ENCODE measurements at regions not wholly inside any gene's neighbourhood (a gene's known extent, or its start where the extent isn't known, plus 50 kb on each side); places are given as distances from the start of the nearest gene placed in this dataset.
A peak's percentile ranks its signal among the peaks of the same experiment; 100 is the strongest.

DNA sequence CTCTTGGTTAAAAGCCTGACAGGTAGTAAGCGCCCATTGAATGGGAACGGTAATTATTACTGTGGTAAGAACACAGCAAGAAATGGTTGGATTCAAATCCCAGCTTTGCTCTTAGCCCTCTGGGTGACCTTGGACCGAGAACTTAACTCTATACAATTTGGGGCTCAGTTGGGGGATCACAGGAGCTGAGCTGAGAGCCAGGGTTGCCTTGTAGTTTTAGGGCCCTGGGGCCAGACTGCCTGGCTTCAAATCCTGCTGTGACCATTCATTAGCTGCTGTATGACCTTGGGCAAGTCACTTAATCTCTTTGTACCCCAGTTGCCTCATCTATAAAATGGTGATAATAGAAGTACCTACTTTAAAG lies 87.4 kb upstream of the SH3PXD2B start (continued):
- TF ChIP-seq, protein P1, sequence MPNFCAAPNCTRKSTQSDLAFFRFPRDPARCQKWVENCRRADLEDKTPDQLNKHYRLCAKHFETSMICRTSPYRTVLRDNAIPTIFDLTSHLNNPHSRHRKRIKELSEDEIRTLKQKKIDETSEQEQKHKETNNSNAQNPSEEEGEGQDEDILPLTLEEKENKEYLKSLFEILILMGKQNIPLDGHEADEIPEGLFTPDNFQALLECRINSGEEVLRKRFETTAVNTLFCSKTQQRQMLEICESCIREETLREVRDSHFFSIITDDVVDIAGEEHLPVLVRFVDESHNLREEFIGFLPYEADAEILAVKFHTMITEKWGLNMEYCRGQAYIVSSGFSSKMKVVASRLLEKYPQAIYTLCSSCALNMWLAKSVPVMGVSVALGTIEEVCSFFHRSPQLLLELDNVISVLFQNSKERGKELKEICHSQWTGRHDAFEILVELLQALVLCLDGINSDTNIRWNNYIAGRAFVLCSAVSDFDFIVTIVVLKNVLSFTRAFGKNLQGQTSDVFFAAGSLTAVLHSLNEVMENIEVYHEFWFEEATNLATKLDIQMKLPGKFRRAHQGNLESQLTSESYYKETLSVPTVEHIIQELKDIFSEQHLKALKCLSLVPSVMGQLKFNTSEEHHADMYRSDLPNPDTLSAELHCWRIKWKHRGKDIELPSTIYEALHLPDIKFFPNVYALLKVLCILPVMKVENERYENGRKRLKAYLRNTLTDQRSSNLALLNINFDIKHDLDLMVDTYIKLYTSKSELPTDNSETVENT (CRISPR knock-in tag; IDR thresholded peaks at IDR 0.05) = no peak
- TF ChIP-seq RFX5 (IDR thresholded peaks at IDR 0.05; ENCODE audit: low read depth, low read length) = no peak

DNA sequence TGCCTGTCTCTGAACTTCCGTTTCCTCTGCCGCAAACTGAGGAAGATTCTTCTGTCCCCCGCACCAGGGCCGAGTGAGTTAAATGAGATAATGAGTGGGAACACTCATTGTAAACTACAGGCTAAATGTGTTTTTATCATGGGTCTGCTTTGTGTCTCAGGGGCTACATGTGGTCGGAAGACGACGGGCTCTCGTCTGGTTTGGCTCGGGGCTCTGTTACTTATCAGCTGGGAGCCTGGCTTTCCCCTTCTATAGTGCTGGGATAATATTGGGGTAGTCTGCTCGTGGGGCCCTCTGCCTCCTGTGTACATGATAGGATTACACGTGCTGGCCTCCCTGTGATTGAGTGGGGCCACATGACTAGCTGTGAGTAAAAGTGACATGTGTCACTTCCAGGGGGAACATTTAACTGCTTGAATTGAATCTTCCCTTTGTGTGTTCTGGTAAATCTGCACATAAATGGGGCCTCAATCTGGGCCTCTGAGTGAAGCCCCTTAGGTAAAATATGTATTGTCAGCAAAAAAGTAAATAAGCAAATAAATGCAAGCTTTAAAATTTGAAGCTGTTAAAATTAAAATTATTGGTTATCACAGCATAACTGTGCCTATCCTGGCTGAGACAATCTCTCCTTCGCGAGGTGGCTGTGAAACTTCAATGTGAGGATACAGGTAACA lies 86.9 kb upstream of the SH3PXD2B start:
- intact Hi-C loops (cut with micrococcal nuclease) (no loop called here), in situ Hi-C loops (cut with MboI) (no loop called here)
- peaks cover 6 to 25% of the 10 kb centered on the region in 2 experiments; a peak in 3 of 5 replicates for H3K27me3 ChIP-seq (ENCODE audit: control insufficient read depth in 2 of 2, insufficient read depth in 2 of 2, low read length in 2 of 2)
- no peak overlapping the region for H3K27ac ChIP-seq (ENCODE audit: extremely low read depth, low read depth, low read length)
- 0 out of 2 replicates have a peak, but pooled peaks cover 1% of the 10 kb centered on the region for H4K20me1 ChIP-seq (replicated peaks; ENCODE audit: control insufficient read depth, insufficient read depth, low read length)
- ATAC-seq = no peak; the same call in 2 of the 3 replicates
- peak overlapping the region; percentile 46; the same call in 1 of the 2 replicates for H2AFZ ChIP-seq (ENCODE audit: low read depth, low read length)
- H3K9me1 ChIP-seq (ENCODE audit: control insufficient read depth, insufficient read depth, low read length) = no peaks in the 10 kb centered on the region
- 4% methylated on average over 13 of the region's 13 CpGs for WGBS (ENCODE audit: insufficient coverage, low coverage, missing lambda C conversion rate)
- H3K9ac ChIP-seq (ENCODE audit: insufficient read depth in 1 of 2, low read depth in 2 of 2, low read length in 2 of 2) = no peak overlapping the region
- H3K79me2 ChIP-seq (ENCODE audit: control insufficient read depth, insufficient read depth, low read length) = no peaks in the 10 kb centered on the region
- POLR2A ChIA-PET = no interaction called here
- BruUV-seq (replicated peaks) = no TSS peak
- H3K4me2 ChIP-seq (ENCODE audit: insufficient read depth, low read length) = no peak overlapping the region
- CTCF ChIA-PET (ENCODE audit: low intra/inter-chr PET ratio) = no interaction called here
- H3K36me3 ChIP-seq (ENCODE audit: control insufficient read depth, insufficient read depth, low read length) = no peaks in the 10 kb centered on the region
- no peak overlapping the region for H3K4me3 ChIP-seq
- DNase-seq (ENCODE audit: extremely low read depth in 1 of 4, low spot score in 3 of 4) = peak in 1 of 4 experiments; percentile 9
- H3K9me3 ChIP-seq (replicated peaks; ENCODE audit: control insufficient read depth, insufficient read depth, low read depth, low read length) = no peaks in the 10 kb centered on the region
- peaks cover 0 to 5% of the 10 kb centered on the region in 2 experiments; a peak in 1 of 5 replicates for H3K4me1 ChIP-seq (replicated peaks in 1 of 2; ENCODE audit: control insufficient read depth in 2 of 2, insufficient read depth in 2 of 2, low read length in 2 of 2)
- peak; percentile 19 for FAIRE-seq
- TF ChIP-seq MAFF (IDR thresholded peaks at IDR 0.05; ENCODE audit: low read length) = peak; percentile 92
- TF ChIP-seq, protein P2, sequence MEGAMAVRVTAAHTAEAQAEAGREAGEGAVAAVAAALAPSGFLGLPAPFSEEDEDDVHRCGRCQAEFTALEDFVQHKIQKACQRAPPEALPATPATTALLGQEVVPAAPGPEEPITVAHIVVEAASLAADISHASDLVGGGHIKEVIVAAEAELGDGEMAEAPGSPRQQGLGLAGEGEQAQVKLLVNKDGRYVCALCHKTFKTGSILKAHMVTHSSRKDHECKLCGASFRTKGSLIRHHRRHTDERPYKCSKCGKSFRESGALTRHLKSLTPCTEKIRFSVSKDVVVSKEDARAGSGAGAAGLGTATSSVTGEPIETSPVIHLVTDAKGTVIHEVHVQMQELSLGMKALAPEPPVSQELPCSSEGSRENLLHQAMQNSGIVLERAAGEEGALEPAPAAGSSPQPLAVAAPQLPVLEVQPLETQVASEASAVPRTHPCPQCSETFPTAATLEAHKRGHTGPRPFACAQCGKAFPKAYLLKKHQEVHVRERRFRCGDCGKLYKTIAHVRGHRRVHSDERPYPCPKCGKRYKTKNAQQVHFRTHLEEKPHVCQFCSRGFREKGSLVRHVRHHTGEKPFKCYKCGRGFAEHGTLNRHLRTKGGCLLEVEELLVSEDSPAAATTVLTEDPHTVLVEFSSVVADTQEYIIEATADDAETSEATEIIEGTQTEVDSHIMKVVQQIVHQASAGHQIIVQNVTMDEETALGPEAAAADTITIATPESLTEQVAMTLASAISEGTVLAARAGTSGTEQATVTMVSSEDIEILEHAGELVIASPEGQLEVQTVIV (CRISPR knock-in tag; IDR thresholded peaks at IDR 0.05; ENCODE audit: borderline replicate concordance) = no peak
- TF ChIP-seq, protein P3, sequence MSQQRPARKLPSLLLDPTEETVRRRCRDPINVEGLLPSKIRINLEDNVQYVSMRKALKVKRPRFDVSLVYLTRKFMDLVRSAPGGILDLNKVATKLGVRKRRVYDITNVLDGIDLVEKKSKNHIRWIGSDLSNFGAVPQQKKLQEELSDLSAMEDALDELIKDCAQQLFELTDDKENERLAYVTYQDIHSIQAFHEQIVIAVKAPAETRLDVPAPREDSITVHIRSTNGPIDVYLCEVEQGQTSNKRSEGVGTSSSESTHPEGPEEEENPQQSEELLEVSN (IDR thresholded peaks at IDR 0.05; ENCODE audit: borderline replicate concordance in 1 of 2, extremely low read depth in 1 of 2, insufficient read depth in 1 of 2, insufficient read length in 1 of 2, low read depth in 1 of 2, low read length in 1 of 2, poor library complexity in 1 of 2, severe bottlenecking in 1 of 2) = peak in 1 of 2 experiments; percentile 10
- peak; percentile 89 for TF ChIP-seq MAFK (IDR thresholded peaks at IDR 0.05; ENCODE audit: low read length)
- peak; percentile 79 for TF ChIP-seq C11orf30 (IDR thresholded peaks at IDR 0.05; ENCODE audit: low read depth)
- TF ChIP-seq MAFG (tag; conservative IDR thresholded peaks at IDR 0.05) = peak; percentile 84
- peak; percentile 91 for TF ChIP-seq ZNF316 (IDR thresholded peaks at IDR 0.05)
